ENCODE measurements at regions not wholly inside any gene's neighbourhood (a gene's known extent, or its start where the extent isn't known, plus 50 kb on each side); places are given as distances from the start of the nearest gene placed in this dataset.

GRCh38 chr3:72205297-72205826 is 420.4 kb upstream of the PROK2 start:
- H3K4me3 Mint-ChIP-seq: no peak overlapping the region
- Histone ChIP-seq H3K27me3 (ENCODE audit: control insufficient read depth, insufficient read depth, low read length) (no peaks in the 10 kb centered on the region), H3K9me3 (ENCODE audit: control insufficient read depth, insufficient read depth, low read length) (peaks cover 7% of the 10 kb centered on the region), H3K36me3 (ENCODE audit: control insufficient read depth, insufficient read depth, low read length) (no peaks in the 10 kb centered on the region), H3K4me3 (ENCODE audit: low read length) (no peak overlapping the region), H3K4me1 (ENCODE audit: control insufficient read depth, insufficient read depth, low read length) (no peaks in the 10 kb centered on the region), H3K27ac (ENCODE audit: low read length) (no peak overlapping the region)
- ATAC-seq: no peak
- DNase-seq: no peak
- H3K4me1 Mint-ChIP-seq: no peaks in the 10 kb centered on the region
- no peak overlapping the region for H3K27ac Mint-ChIP-seq
- intact Hi-C loops (cut with micrococcal nuclease): no loop called here
- peaks cover 0 to 2% of the 10 kb centered on the region in 2 donors for H3K9me3 Mint-ChIP-seq
- no peak for TF ChIP-seq CTCF (IDR thresholded peaks at IDR 0.05)
- 89% methylated on average over 7 of the region's 8 CpGs for WGBS (ENCODE audit: insufficient coverage)
- peaks cover 12 to 14% of the 10 kb centered on the region in 2 donors for H3K27me3 Mint-ChIP-seq (ENCODE audit: low read depth in 2 of 2)
- no peaks in the 10 kb centered on the region for H3K36me3 Mint-ChIP-seq

- no peak overlapping the region for H3K27ac Mint-ChIP-seq
- Histone ChIP-seq H3K27ac (ENCODE audit: low read length) (no peak overlapping the region), H3K9me3 (ENCODE audit: control insufficient read depth, insufficient read depth, low read length) (peaks cover 7% of the 10 kb centered on the region), H3K27me3 (ENCODE audit: control insufficient read depth, insufficient read depth, low read length) (no peaks in the 10 kb centered on the region), H3K4me3 (ENCODE audit: low read length) (no peak overlapping the region), H3K36me3 (ENCODE audit: control insufficient read depth, insufficient read depth, low read length) (no peaks in the 10 kb centered on the region), H3K4me1 (ENCODE audit: control insufficient read depth, insufficient read depth, low read length) (no peaks in the 10 kb centered on the region)
- no peak for DNase-seq
- H3K36me3 Mint-ChIP-seq: no peaks in the 10 kb centered on the region
- intact Hi-C loops (cut with micrococcal nuclease): no loop called here
- WGBS (ENCODE audit: insufficient coverage): 96% methylated on average over 7 of the region's 7 CpGs
- H3K27me3 Mint-ChIP-seq (ENCODE audit: low read depth in 2 of 2): peaks cover 9 to 14% of the 10 kb centered on the region in 2 donors
- no peak for TF ChIP-seq CTCF (IDR thresholded peaks at IDR 0.05)
- H3K4me1 Mint-ChIP-seq: no peaks in the 10 kb centered on the region
- H3K4me3 Mint-ChIP-seq: no peak overlapping the region
- peaks cover 0 to 2% of the 10 kb centered on the region in 2 donors for H3K9me3 Mint-ChIP-seq
- ATAC-seq: no peak
Measured at GRCh38 chr3:72204452-72204851, 419.5 kb upstream of the PROK2 start.

- H3K36me3 Mint-ChIP-seq: no peaks in the 10 kb centered on the region
- peaks cover 0 to 2% of the 10 kb centered on the region in 2 donors for H3K9me3 Mint-ChIP-seq
- peaks cover 9 to 14% of the 10 kb centered on the region in 2 donors for H3K27me3 Mint-ChIP-seq (ENCODE audit: low read depth in 2 of 2)
- no peak for ATAC-seq
- H3K4me3 ChIP-seq (ENCODE audit: low read length): no peak overlapping the region
- no peaks in the 10 kb centered on the region for H3K27me3 ChIP-seq (ENCODE audit: control insufficient read depth, insufficient read depth, low read length)
- DNase-seq: no peak
- no peak for TF ChIP-seq CTCF (IDR thresholded peaks at IDR 0.05)
- 83% methylated on average over 7 of the region's 8 CpGs for WGBS (ENCODE audit: insufficient coverage)
- no peak overlapping the region for H3K4me3 Mint-ChIP-seq
- H3K27ac Mint-ChIP-seq: no peak overlapping the region
- intact Hi-C loops (cut with micrococcal nuclease): no loop called here
- no peak overlapping the region for H3K27ac ChIP-seq (ENCODE audit: low read length)
- H3K4me1 Mint-ChIP-seq: no peaks in the 10 kb centered on the region
- no peaks in the 10 kb centered on the region for H3K4me1 ChIP-seq (ENCODE audit: control insufficient read depth, insufficient read depth, low read length)
- H3K36me3 ChIP-seq (ENCODE audit: control insufficient read depth, insufficient read depth, low read length): no peaks in the 10 kb centered on the region
- H3K9me3 ChIP-seq (ENCODE audit: control insufficient read depth, insufficient read depth, low read length): peaks cover 7% of the 10 kb centered on the region
Measured at GRCh38 chr3:72203613-72204349, 418.8 kb upstream of the PROK2 start.
